GM21447 (cell line): ENCODE measurements at regions not wholly inside any gene's neighbourhood (a gene's known extent, or its start where the extent isn't known, plus 50 kb on each side); places are given as distances from the start of the nearest gene placed in this dataset.

Experiments
- ATAC-seq: cut with Tn5 transposase; IDR thresholded peaks from one replicate; pipeline ENCODE4 v1.9.1; 2021; ENCODE audit not compliant: unreplicated experiment

DNA sequence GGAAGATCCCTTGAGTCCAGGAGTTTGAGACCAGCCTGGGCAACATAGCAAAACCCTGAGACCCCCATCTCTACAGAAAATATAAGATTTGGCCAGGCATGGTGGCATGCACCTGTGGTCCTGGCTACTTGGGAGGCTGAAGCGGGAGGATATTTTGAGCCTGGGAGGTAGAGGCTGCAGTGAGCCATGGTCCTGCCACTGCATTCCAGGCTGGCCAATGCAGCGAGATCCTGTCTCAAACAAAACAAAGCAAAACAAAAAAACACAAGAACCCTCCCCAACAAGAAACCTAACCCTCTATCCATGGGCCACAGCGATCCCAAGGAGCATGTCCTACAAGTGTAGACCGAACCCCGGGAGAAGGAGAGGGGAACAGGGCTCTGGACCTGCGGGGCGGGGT lies 133.3 kb downstream of the MGAT5B start:
- no peak for ATAC-seq

DNA sequence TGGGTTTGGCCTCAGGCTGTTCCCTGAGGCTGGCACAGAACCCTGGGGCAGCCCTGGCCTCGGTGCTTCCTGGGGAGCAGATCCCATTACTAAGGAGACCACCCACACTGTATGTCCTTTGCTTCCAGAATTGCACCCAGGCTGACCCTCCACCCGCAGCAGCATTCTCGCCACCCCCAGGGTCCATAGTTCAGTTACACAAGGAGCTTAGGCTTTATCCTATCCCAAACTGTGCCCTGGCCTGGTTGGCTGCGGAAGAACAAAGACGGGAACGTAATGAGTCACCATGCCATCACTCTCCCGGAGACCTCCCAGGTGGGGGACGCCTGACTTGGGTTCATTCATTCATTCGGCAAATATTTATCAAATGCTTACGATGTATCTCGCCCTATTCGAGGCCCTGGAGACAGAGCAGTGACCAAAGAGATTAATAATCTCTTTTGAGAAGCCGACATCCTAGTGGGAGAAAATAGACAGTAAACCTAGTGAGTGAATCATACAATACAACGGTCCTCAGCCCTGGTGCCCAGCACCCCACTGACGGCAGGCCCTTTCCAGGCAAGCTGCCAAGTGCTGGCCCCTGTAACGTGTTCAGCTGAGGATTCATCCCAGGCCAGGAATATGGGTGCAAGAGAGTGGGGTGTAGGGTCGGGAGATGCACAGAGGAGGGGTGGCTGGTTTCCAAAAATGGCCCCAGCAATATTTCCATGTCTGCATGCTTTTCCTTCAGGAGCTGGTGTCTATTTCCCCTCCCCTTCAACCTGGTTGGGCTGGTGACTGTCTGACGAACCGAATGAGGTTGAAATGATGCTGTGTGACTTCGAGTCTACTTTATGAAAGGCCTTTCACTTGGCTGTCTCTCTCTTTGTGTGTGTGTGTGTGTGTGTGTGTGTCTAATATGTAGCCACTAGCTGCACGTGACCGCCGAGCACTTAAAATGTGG lies 134.2 kb downstream of the MGAT5B start:
- no peak for ATAC-seq

DNA sequence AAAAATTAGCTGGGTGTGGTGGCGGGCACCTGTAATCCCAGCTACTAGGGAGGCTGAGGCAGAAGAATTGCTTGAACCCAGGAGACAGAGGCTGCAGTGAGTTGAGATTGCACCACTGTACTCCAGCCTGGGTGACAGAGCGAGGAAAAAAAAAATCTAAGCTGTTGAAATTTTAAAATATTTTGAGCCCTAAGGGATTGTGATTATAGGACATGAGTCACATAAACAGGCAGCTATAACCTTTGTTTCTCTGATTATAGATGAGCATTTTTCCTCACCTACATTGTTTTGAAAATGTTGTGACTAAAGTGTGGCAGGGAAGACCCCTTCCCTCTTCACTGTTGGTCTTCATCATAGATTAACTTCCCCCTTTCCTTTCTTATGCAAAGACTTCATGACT lies 135.5 kb downstream of the MGAT5B start:
- ATAC-seq: no peak

DNA sequence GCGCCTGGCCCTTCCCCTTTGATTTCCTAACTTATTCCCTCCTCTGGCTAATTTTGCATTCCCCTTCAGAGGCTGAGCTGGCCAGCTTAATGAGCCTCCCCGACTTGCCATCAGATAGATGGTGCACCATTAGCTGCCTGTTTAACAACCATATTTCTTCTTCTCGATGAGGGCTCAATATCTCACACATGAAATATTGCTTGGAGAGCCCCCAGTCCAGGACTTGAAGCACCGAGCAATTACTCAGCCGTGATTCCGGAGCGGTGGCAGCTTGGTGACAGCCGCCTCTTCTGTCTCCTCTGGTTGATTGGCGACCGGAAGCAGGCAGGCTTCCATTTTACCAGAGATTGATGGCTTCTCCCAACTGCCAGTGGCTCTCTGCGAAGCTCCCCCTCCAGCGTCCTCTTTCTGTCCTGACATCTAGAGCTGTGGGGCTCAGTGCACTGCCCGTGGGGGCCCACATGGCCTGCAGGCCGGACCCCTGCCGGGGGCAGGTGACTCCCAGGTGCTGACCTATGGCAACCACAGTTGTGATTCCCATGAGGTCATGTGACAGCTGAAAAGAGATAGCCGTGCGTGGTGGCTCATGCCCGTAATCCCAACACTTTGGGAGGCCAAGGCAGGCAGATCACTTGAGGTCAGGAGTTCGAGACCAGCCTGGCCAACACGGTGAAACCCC lies 133.7 kb upstream of the SEC14L1 start:
- no peak for ATAC-seq

DNA sequence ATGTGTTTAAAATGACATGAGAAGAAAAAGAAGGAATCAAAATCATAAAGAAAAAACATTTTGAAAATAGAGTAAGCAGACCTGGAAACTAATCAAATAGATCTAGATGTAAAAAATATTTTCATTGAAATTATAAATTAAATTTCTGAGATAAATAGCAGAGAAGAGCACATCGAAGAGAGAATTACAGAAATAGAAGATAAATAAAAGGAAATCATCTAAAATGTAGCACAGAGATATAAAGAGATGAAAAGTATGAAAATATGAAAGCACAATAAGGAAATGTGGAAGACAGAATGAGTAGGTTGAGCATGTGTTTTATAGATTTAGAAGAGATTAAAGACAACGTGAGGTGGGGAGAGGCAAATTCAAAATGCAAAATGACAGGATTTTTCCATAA lies 130.9 kb upstream of the SEC14L1 start:
- no peak for ATAC-seq

DNA sequence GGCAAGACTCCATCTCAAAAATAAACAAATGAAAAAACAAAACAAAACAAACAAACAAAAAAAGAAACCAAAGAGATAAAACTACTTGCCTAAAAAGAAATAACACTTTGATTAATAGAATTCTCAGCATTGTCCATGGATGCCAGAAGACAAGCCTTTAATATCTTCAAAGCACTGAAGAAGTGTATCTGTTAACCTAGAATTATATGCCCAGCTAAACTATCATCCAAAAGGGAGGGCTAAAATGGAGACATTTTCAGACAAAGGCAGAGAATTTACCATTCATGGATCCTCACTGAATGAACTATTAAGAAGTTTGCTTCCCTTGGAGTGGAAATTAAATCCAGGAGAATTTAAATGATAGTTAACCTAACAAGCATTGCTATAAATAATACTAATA lies 130.1 kb upstream of the SEC14L1 start:
- no peak for ATAC-seq

DNA sequence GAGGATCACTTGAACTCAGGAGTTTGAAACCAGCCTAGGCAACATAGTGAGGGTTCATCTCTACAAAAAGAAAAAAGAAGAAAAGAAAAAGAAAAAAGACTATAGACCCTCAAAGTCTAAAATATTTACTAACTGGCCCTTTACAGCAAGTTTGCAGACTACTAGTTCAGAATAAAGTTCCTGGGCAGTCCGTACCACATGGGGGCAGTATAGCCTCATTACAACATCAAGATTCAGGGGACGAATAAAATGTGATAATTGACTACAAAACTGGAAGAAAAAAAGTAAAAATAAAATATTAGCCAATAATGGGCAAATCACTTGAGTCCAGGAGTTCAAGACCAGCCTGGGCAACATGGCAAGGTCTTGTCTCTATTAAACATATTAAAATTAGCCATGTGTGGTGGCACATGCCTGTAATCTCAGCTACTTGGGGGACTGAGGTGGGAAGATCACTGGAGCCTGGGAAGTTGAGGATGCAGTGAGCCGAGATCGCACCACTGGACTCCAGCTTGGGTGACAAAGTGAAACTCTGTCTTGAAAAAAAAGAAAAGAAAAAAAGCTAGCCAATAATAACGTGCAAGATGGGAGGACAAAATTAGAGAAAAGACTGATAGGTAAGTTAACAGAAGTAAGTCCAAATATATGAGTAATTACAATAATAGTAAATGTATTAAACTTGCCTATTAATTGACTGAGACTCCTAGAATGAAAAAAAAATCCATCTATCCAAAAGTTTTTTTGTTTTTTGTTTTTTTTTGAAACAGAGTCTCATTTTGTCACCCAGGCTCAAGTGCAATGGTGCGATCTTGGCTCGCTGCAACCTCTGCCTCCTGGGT lies 129.4 kb upstream of the SEC14L1 start:
- no peak for ATAC-seq

DNA sequence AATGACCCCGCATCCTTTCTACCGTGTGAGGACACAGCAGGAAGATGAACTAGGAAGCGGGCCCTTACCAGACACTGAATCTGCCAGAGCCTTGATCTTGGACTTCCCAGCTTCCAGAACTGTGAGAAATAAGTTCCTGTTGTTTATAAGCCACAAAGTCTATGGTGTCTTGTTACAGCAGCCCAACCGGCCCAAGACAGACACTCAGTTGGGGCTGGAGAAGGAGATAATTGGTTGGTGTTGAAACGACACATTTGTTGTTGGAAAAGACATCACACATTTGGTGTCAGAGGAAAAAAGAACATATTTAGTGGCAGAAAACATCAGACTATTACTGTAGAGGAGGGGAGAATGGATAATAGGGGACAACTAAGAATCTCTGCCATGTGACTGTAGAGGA lies 122.3 kb upstream of the SEC14L1 start:
- no peak for ATAC-seq

DNA sequence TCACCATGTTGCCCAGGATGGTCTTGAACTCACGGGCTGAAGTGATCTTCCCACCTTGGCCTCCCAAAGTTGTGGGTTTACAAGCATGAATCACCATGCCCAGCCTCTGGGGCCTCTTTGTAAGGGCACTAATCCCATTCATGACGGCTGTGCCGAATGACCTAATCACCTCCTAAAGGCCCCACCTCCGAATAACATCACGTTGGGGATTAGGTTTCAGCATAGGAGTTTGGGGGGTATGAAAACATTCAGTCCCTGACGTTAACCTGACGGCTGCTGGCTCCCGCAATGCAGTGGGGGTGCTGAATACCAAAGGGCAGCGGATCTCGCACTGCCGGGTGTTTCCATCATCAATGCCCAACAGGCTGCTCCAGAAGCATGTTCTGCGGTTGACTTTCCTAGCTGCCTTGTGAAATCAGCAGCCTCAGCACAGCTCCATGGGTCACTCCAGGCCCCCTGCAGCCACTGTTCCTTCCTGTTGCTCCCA lies 120.8 kb upstream of the SEC14L1 start:
- ATAC-seq: no peak

DNA sequence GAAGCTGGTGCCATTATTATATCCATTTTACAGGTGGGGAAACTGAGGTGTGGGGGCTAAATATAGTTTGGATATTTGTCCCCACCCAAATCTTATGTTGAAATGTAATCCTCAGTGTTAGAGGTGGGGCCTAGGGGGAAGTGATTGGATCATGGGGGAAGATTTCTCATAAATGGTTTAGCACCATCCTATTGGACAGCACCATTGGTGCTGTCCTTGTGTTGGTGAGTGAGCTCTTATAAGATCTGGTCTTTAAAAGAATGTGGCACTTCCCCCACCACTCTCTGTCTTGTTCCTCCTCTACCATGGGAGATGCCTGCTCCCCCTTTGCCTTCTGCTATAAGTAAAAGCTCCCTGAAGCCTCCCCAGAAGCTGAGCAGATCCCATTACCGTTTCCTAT lies 119.8 kb upstream of the SEC14L1 start:
- no peak for ATAC-seq

DNA sequence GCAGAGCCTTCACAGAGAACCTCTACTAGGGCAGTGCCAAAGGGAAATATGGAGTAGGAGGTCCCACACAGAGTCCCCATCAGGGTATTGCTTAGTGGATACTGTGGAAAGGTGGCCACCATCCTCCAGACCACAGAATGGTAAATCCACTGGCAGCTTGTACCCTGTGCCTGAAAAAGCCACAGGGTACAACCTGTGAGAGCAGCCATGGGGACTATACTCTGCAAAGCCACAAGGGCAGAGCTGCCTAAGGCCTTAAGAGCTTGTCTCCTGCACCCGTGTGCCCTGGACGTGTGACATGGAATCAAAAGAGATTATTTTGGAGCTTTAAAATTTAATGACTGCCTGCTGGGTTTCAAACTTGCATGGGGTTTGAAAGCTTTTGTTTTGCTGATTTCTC lies 118.0 kb upstream of the SEC14L1 start:
- ATAC-seq: no peak

DNA sequence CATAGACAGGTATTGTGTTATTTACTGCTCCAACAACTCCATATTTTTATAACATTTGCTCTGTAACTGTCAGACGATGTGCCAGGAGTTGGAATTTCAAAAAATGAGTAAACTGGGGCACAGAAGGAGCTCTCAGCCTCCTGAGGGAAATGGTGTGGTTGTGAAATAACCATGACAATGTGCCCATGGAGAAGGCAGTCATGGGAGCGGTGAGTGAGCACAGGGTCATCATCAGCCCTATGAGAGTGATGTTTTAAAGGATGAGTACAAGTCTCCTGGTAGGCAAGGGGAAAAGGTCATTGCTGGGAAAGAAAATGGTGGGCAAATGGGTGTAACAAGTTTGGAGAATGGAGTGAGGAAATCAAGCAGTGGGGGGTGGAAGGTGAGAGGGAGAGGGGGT lies 115.0 kb upstream of the SEC14L1 start:
- ATAC-seq: no peak

DNA sequence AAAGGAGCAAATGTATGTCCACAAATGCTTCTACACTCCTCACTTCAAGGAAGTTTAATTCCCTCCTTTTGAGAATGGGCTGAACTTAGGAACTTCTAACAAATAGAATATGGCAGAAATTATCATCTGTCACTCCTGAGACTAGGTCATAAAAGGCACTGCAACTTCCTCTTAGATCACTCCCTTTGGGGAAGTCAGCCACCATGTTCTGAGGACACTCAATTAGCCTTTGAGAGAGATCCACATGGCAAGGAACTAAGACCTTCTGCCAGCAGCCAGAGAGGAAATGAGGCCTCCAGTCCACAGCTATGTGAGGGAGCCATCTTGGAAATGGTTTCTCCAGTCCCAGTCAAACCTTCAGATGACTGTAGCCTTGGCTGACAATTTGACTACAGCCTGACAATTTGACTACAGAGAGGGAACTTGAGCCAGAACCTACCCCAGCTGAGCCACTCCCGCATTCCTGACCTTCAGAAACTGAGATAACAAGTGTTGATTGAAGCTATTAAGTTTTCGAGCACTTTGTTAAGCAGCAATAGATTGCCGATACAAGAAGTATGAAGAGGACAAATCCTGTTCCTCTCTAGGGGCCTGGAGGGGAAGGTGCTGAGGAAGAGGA lies 113.4 kb upstream of the SEC14L1 start:
- ATAC-seq: no peak

DNA sequence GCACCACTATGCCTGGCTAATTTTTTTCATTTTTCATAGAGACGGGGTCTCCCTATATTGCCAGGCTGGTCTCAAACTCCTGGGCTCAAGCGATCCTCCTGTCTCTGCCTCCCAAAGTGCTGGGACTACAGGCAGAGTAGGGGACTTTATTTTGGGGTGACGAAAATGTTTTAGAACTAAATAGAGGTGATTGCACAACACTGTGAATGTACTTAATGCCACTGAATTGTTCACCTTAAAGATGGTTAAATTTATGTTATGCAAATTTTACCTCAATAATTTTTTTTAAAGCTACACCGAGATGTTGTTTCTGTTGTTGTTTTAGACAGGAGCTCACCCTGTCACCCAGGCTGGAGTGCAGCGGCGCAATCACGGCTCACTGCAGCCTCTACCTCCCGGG lies 111.9 kb upstream of the SEC14L1 start:
- no peak for ATAC-seq

DNA sequence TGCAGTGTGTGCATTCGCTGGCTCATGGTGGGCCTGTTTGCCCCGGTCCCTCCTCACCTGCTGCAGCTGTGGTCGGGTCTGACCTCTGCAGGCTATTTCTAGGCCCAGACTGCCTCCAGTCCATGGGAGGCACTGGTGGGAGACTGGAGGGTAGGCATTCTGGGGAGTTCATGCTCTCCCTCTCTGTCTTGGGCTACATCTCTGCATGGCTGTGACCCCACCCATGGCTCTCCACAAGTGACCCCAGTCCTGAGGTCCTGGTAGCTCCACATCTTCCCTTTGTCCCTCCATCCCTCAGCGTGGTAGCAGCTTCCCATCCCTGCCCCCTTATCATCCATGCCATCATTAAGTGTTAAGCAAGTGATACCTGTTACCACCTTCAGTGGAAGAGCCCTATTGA lies 107.8 kb upstream of the SEC14L1 start:
- ATAC-seq: no peak

DNA sequence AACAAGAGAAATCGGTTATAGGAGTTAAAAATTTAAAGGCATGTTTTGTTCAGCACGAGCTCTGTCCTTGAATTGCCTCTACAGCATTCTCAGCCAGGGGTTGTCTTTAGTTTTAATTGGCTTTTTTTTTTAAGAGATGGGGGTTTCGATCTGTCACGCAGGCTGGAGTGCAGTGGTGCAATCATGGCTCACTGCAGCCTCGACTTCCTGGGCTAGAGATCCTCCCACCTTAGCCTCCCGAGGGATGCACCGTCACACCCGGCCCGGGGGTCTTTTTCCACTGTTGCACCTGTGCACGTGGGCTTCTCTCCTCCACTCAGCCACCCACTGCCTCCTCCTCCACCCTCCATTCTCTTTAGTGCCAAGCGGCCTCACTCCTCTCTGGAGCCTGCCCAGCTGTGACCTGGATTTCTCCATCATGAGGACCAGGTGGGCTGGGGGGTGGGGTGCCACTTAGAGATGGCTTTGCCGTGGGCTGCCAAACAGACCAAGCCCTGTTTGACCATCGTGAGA lies 106.8 kb upstream of the SEC14L1 start:
- no peak for ATAC-seq

DNA sequence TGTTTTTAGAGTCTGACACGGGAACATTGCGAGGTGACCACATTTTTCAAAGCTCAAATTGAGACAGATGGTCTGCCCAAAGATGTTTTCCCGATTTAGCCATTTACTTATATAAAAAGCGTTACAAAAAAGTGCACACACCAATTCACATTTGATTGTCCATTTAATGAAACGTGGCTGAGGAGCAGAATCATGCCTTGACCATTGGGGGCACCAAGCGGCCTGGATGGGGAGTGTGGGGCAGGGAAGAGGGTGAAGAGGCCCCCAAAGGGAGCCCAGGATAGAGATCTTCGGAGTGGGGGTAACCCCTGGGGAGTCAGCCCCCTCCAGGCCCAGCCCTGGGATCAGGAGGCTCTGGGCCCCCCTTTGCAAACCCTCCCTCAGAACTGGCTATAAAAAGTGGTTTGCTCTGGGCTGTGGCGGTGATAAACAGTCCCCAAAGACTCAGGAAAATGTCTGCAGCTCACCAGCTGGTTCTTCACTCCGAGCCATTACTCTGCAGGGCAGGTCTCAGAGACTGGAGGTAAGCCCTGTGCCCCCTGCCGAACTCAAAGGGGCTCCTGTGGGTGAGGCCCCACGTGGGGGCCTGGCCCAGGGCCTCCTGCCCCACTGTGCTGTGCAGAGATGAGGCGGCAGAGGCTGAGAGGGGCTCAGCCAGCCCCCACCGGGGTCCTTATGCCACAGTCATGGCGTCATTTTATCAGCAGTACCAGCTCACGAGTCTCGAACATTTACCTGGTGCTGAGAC lies 105.9 kb upstream of the SEC14L1 start:
- ATAC-seq: no peak

DNA sequence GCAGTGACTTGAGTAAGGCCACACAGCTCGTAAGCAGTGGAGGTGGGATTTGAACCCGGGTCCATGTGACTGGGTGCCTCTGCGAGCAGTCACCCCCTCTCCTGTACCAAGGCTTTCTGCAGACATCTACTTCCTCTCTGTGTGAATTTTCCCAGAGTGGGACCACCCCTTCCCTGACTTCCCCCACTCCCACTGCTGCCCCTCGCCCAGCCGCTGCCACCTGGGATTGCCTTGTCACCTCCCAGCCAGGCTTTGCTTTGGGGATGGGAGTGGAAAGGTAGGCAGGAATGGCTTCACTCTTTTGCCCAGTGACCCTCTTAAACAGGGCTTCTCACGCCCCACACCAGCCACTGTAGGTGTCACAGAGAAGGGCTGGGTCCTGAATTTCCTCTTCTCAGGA lies 105.2 kb upstream of the SEC14L1 start:
- no peak for ATAC-seq

DNA sequence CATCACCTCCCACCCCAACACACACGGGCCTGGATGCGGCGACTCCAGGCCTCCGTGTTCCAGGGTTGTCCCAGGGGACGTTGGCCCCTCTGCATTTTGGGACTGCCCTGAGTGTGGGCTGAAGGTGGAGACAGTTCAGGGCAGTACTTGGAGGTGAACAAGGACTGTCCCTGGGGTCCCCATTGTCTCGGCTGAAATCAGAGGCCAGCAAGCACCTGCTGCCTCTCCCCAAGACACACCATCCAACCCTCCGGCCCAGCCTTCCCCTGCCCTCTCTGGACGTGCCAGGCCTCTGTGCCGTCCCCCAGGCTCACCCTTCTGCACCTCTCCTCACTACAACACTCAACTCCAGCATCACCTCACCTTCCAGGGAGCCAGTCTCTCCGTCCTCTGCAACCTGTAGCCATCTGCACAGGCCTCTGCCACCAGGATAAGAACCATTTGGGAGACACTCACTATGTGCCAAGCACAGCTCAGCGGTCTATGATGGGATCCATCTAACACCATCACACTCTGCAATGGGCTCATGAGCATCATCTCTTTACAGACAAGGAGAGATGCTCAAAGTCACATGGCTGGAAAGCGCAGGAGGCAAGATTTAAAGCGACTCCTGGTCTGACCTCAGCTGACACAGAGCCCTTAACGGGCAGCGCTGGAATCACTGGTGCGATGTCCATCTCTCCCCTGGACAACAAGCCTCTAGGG lies 104.5 kb upstream of the SEC14L1 start:
- no peak for ATAC-seq
